ENCODE measurements at regions not wholly inside any gene's neighbourhood (a gene's known extent, or its start where the extent isn't known, plus 50 kb on each side); places are given as distances from the start of the nearest gene placed in this dataset.

DNA sequence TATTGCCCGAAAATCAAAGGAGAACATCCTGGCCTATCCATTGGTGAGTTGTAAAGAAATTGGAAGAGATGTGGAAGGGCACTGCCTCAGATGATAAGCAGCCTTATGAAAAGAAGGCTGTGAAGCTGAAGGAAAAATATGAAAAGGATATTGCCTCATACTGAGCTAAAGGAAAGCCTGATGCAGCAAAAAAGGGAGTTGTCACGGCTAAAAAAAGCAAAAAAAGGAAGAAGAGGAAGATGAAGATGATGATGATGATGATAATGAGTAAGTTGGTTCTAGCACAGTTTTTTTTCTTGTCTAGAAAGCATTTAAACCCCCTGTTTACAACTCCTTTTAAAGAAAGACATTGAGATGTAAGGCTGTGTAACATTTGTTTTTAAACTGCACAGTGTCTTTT lies 59.8 kb upstream of the ZBED3 start:
- TF ChIP-seq, protein P1, sequence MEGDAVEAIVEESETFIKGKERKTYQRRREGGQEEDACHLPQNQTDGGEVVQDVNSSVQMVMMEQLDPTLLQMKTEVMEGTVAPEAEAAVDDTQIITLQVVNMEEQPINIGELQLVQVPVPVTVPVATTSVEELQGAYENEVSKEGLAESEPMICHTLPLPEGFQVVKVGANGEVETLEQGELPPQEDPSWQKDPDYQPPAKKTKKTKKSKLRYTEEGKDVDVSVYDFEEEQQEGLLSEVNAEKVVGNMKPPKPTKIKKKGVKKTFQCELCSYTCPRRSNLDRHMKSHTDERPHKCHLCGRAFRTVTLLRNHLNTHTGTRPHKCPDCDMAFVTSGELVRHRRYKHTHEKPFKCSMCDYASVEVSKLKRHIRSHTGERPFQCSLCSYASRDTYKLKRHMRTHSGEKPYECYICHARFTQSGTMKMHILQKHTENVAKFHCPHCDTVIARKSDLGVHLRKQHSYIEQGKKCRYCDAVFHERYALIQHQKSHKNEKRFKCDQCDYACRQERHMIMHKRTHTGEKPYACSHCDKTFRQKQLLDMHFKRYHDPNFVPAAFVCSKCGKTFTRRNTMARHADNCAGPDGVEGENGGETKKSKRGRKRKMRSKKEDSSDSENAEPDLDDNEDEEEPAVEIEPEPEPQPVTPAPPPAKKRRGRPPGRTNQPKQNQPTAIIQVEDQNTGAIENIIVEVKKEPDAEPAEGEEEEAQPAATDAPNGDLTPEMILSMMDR (IDR thresholded peaks at IDR 0.05) = no peak
- TF ChIP-seq POLR2AphosphoS5 (IDR thresholded peaks at IDR 0.05) (no peak), POLR2A (IDR thresholded peaks at IDR 0.05) (no peak)
